NCI-H748 (cell line): ENCODE measurements at regions not wholly inside any gene's neighbourhood (a gene's known extent, or its start where the extent isn't known, plus 50 kb on each side); places are given as distances from the start of the nearest gene placed in this dataset.
"Not testable (repeated sequence)": the region's sequence is repeated elsewhere in the genome, so short reads cannot be mapped to it uniquely, and the experiment has no call there.

Experiments
- DNase-seq: peaks from one replicate; lab custom pipeline; 2025; ENCODE audit not compliant: unreplicated experiment; lab: John Stamatoyannopoulos, UW

DNA sequence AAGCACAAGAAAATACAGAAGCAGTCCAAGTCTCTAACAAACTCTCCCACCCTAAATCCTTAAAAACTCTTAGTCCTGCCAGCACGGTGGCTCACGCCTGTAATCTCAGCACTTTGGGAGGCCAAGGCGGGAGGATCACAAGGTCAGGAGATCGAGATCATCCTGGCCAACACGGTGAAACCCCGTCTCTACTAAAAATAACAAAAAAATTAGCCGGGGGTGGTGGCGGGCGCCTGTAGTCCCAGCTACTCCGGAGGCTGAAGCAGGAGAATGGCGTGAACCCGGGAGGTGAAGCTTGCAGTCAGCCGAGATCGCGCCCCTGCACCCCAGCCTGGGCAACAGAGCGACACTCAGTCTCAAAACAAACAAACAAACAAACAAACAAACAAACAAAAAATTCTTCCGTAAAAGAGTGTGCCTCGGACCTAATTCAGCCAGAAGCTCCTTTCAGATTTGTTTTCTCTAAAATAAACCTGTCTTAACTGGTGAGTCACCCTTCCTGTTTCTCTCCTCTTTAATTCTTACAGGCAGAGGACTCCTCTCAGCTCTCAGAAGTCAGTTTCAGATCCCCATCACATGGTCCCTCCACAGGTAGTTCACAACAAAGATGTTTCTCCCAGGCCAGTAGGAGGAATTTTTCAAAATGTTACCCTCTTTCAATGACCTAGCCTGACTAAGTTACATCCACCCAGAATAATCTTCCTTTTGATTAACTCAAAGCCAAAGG is 953.2 kb downstream of the STIM2 start:
- DNase-seq = not testable (repeated sequence)

DNA sequence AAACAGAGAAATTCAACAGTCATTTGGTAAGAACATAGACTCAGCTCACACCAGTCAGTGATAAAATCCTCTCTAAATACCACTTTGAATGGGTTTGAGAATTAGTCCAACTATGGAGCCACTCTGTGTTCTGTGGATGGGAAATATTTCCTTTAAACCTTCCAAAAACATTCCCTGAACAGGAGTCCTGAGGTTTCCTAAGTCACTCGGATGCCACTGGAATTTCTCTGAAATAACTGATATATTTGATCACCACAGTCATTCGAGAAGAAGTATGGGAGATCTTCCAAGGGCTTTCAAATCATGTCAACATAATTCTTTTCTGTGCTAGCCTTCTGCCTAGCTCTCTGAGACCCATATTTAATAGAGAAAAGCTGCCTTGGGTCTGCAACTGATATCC is 958.6 kb downstream of the STIM2 start:
- DNase-seq = no peak

GRCh38 chr4:27828843-27829242 is 968.2 kb downstream of the STIM2 start:
- no peak for DNase-seq

- no peak for DNase-seq
These were observed 969.6 kb downstream of the STIM2 start for GRCh38 chr4:27830251-27830650.

- no peak for DNase-seq
These were observed 975.2 kb downstream of the STIM2 start for GRCh38 chr4:27835851-27836250.

DNA sequence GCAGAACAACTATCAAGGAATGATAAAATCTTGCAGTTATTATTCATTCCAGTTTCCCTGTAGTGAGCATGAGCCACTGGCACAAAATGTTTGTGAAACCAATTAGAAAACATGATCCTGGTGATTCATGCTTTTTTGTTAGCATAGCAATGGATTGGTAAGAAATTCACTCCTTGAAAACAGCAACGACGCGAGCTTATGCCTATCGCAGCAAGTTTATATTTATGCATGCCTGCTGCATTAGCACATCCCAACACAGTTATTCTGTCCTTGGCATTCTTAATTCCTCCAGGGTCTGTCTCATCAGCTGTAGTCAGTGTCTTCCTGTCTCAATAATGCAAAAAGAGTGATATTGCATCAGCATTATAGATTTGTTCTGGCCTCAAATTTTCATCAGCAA is 975.9 kb downstream of the STIM2 start:
- no peak for DNase-seq

DNA sequence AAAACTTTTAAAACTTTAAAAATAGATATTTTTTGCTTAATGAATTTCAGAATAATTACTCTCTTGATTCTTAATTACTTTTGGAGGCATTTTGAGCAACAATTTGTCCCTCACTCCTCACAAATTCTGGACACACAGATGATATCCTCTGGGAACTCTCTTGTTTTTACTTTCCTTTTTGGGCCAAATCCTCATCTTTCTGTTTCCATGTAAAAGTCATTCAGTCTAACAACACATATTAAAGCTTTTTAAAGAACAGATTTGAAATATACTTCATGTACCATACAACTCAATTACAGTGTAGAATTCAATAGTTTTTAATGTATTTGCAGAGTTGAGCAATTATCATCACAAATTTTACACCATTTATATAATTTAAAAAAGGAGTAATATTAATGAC is 983.1 kb downstream of the STIM2 start:
- DNase-seq = no peak

GRCh38 chr4:27844376-27844775 is 983.7 kb downstream of the STIM2 start:
- DNase-seq = no peak

DNA sequence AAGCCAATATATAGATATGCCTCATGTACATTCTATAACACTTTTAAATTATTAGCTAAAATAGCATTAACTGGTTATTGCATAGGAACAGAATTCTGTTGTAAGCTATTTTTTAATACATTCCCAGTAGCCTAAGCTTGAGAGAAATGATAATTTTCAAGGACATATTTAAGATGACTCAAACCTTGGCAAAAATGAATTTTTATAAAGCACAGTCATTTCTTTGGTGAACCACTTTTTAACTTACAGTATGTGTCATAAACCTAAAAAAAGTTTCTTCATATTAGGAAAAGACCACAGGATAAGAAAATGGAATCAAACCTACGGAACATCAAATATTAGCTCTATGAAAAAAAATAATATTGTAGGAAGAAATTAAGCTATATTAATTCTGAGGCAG is 986.3 kb downstream of the STIM2 start:
- DNase-seq = no peak

DNA sequence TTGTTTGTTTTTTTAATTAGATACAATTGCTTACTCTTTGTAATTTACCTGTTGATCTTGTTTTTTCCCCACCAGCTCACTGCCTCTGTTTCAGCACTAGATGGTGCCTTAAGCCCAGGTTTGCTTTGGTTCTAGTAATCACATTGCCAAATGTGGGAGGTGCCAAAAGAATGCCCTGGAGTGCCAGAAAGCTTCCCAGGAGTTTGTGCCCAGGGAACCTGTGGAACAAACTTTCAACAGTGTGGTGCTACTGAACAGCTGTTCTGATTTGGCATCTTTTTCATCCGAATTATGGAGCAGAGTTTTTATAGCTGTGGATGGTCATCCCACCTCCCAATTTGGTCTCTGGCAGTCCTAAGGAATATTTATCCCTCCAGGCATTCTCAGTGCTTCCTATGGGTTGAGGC is 1000.7 kb downstream of the STIM2 start:
- DNase-seq = peak; percentile 47

GRCh38 chr4:27861802-27862201 is 1001.2 kb downstream of the STIM2 start:
- no peak for DNase-seq

- no peak for DNase-seq
These were observed 1013.0 kb downstream of the STIM2 start for GRCh38 chr4:27873596-27873995.

DNA sequence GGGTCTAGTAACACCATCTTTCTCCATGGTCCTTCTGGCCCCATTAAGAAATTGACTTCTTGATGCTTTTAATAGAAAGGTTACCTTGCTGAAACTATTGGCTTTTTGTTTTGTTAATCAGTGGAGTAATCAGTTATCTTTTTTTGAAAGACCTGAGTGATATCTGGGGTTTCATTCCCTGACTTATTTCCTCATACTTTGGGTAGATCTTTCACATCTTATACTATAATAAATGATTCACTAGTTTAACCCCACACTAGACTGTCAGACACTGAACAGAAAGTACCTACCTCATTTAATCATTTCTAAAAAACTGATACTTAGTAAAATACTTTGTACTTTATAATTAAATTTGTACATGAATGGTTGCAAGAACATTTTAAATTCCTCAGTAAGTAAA is 1021.1 kb downstream of the STIM2 start:
- no peak for DNase-seq

DNA sequence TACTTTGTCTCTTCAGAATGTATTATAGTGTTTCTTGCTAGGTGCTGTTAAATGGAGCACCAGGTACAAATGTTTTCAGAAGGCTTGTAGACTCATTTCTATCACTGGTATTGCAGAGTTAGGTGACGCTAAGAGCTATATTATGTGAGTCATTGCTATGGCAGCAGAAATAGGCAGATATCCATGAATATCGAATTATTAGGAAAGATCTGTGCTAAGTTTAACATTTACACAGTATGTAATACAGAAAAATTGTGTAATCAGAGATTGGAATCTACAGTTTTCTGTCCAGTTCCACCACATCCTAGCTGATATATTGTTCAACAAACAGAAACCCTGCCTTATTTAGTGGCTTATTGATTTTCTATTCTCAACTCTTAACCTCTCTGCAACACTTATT is 1025.5 kb downstream of the STIM2 start:
- DNase-seq = no peak

DNA sequence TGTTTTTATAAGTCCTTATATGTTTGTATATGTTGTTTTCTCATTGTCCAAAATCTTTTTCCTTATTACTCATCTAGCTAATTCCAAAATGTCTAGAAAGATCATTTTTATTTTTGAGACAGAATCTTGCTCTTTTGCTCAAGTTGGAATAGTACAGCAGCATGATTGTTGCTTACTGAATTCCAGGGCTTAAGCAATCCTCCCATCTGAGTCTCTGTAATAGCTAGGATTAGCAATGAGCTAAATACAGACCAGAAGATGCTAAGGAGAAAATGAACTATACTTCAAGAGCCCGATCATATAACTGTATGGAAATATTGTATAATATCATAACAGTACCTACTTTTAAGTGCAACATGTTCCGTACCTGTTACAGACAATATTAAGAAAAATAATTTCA is 1027.0 kb downstream of the STIM2 start:
- no peak for DNase-seq

- no peak for DNase-seq
These were observed 1027.9 kb downstream of the STIM2 start for GRCh38 chr4:27888505-27888904.

GRCh38 chr4:27894951-27895350 is 1034.3 kb downstream of the STIM2 start:
- no peak for DNase-seq

GRCh38 chr4:27908356-27908755 is 1047.7 kb downstream of the STIM2 start:
- DNase-seq = no peak

DNA sequence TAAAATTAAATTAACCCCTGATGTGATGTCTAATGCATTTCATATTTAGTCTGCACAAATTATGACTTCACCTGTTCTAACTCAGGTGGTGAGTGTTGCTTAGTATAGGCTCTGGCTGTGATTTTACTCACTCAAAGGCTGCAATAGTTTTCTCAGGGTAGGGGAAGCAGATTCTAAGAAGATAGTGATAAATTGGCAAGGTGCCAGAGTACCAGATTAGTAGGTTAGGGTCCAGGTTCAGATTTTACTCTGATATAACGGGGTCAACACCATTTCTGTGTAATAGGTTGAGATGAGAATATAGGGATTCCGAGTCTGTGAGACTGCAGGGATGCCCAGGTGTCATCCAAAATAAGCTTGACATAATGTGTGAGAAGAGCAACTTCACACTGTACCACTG is 1049.6 kb downstream of the STIM2 start:
- no peak for DNase-seq

GRCh38 chr4:27911047-27911446 is 1050.4 kb downstream of the STIM2 start:
- DNase-seq = no peak

DNA sequence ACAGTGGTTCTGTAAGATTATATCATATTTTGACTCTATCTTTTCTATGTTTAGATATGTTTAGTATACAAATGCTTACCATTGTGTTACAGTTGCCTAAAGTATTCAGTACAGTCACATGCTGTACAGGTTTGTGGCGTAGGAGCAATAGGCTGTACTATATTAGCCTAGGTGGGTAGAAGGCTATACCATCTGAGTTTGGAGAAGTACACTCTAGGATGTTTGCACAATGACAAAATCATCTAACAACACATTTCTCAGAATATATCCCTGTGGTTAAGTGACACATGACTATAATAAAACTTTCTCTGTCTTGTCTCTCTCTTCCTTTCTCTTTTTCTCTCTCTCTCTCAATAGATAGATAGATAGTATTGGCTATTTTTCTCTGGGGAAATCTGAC is 1053.1 kb downstream of the STIM2 start:
- DNase-seq = no peak

- no peak for DNase-seq
These were observed 1055.2 kb downstream of the STIM2 start for GRCh38 chr4:27915822-27916221.

DNA sequence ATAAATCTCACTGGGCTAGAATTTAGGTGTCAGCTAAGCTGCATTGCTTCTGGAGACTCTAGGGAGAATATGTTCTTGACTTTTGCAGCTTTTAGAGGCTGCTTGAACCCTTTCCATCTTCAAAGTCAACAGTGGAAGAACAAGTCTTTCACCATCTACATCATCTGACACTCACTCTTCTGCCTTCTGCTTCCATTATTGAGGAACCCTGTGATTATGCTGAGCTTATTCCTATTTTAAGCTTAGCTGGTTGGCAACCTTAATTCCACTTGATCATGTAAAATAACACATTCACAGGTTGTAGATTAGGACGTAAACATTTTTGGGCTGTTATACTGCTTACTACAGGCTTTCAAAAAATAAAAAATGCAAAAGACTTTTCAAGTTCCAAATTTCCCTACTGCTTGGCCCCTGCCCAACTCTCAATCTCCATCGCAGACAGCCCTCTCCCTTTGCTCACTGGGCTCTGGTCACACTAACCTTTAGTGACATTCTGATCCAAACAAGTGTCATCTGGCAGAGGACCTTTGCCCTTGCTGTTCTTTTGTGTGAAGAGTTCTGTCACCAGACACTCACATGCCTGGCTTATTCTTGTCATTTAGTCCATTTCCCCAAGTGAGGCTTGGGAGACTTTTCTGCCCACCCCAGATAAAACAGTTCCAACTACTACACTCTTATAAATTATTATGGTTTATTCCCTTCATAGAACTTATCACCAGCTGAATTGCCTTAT is 1056.0 kb downstream of the STIM2 start:
- no peak for DNase-seq
